ENCODE measurements at regions not wholly inside any gene's neighbourhood (a gene's known extent, or its start where the extent isn't known, plus 50 kb on each side); places are given as distances from the start of the nearest gene placed in this dataset.
"Not testable (repeated sequence)": the region's sequence is repeated elsewhere in the genome, so short reads cannot be mapped to it uniquely, and the experiment has no call there.

- no peak for TF ChIP-seq CTCF (IDR thresholded peaks at IDR 0.05; ENCODE audit: low read depth, low read length)
- no peak for DNase-seq (ENCODE audit: extremely low read depth, low read depth)
Observed at GRCh38 chr18:14978191-14978590, 230.2 kb downstream of the ANKRD30B start.

DNA sequence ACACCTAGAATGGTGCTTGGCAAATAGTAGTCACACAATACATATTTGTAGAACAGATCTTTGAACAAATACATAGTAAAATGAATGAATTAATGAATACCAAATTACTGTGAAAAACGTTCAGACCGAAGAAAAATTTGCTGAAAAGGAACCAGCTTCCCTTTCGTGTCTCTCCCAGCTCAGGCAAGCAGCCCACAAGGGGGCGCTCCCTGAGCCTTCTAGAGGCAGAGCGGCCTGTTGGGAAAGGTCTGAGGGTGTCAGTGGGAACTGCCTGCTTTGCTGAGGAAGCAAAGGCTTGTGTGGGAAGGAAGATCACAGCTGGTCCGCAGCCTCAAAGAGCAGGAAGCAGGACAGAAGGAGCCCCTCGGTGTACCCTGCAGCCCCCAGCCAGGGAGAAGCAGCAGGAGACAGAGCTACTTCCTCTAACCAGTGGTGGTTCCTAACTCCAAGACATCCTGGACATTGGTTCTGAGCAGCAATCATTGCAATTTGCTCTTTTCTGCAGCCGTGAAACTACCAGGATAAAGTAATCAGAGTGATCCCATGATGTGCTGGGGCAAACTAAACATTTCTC, 231.1 kb downstream of the ANKRD30B start:
- DNase-seq (ENCODE audit: extremely low read depth, low read depth): peak; percentile 18
- peak; percentile 80 for TF ChIP-seq CTCF (IDR thresholded peaks at IDR 0.05; ENCODE audit: low read depth, low read length)

DNA sequence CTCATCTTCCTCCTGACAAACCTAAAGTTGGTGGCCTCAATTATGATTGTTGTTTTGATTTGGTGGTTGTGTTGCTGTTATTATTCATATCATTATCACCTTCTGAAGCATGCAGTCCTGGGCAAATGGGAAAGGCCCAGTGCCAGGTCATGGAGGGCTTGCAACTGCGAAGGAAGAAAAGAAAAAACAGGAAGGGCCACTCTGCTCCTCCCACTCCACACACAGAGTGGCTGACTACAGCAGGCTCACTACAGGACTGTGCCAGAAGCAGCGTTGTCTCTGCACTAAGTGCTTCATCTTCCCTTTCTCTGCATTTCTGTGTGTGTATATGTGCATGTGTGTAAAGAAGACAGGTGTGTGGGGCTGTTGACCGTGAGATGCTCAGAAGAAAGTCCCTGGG, 231.9 kb downstream of the ANKRD30B start:
- TF ChIP-seq CTCF (IDR thresholded peaks at IDR 0.05; ENCODE audit: low read depth, low read length): no peak
- DNase-seq (ENCODE audit: extremely low read depth, low read depth): no peak

- not testable (repeated sequence) for DNase-seq (ENCODE audit: extremely low read depth, low read depth)
Observed at GRCh38 chr18:14984531-14984930, 236.6 kb downstream of the ANKRD30B start.

- DNase-seq (ENCODE audit: extremely low read depth, low read depth): peak; percentile 44
Observed at GRCh38 chr18:14985291-14986013, 237.5 kb downstream of the ANKRD30B start.

DNA sequence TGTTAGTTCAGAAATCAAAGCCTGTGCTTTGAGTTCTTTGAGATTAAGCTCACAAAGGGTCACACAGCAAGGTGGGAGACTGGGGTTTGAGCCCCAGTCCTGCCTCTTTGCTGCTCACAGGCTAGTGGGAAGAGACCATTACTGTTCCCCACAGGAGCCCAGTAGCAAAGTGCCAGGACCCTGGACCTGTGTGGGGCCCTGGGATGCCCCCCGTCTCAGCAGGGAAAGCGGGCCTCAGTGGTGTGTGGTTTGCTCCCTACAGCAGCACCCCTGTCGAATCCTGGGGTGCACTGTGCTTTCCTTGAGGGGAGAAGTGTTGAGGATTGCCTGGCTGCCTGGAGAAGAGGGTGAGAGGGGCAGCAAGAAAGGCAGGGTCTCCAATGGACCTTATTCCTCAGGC, 239.4 kb downstream of the ANKRD30B start:
- not testable (repeated sequence) for DNase-seq (ENCODE audit: extremely low read depth, low read depth)

- not testable (repeated sequence) for DNase-seq (ENCODE audit: extremely low read depth, low read depth)
Observed at GRCh38 chr18:14987960-14988710, 240.2 kb downstream of the ANKRD30B start.

DNA sequence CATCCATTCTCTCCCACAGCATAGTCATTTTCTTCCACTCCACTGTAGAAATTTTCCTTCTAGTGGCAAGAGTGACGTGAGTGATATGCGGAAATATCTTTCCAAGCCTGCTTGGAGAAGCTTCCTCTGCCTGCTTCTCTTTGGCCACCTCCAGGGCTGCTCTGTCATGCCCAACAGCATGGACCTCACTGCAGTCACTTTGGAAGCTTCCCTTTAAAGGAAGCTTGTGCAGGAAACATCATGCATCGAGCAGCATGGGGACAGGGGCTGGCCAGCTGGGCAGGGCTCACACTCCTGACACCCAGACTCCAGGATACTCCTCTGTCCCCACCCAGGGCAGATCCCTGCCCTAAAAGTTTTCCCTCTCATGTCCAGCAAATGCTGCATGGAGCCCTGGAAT, 241.6 kb downstream of the ANKRD30B start:
- DNase-seq (ENCODE audit: extremely low read depth, low read depth): not testable (repeated sequence)

DNA sequence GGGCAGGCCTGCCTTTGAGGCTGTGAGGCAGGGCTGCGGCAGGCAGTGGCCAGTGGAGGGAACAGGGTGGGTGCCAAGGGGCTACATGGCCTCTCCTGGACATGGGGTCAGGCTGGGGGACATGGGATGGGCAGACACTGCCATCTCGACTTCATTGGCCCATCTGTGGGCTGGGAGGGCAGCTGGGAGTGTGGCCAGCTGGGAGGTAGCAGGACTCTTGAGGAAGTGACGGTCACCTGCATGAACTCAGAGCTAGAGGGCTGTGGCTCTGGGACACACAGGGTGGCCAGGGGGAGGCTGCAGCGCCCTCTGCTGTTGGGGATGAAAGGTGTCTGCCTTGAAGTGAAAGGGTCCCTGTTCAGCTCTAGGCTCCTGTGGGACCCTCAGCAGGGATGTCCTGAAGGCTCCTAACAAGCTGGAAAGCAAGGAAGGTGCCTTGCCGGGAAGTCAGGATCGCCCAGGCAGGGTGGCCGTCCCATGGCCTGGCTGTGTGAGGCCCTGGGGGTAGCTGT, 244.0 kb downstream of the ANKRD30B start:
- DNase-seq (ENCODE audit: extremely low read depth, low read depth): not testable (repeated sequence)

GRCh38 chr18:14992758-14993157, 244.8 kb downstream of the ANKRD30B start:
- DNase-seq (ENCODE audit: extremely low read depth, low read depth): not testable (repeated sequence)

- DNase-seq (ENCODE audit: extremely low read depth, low read depth): not testable (repeated sequence)
Observed at GRCh38 chr18:14995023-14995422, 247.1 kb downstream of the ANKRD30B start.

Measured in AG09319 (cell line).